KMS-11 (cell line): ENCODE measurements at regions not wholly inside any gene's neighbourhood (a gene's known extent, or its start where the extent isn't known, plus 50 kb on each side); places are given as distances from the start of the nearest gene placed in this dataset.

ENCODE experiments used
- H2AFZ ChIP-seq: fragments of 200-600 bp; sonication (generic); 2 replicates; pipeline ENCODE4 v1.6.1; 2016; ENCODE audit warnings: antibody characterized with exemption, mixed run types, low read depth
- H3K27ac ChIP-seq: fragments of 200-600 bp; sonication (generic); 2 replicates; pipeline ENCODE4 v1.6.1; 2016; ENCODE audit warnings: mild to moderate bottlenecking, mixed run types
- H3K27me3 ChIP-seq: fragments of 200-600 bp; sonication (generic); 2 replicates; pipeline ENCODE4 v1.6.1; 2017; ENCODE audit warnings: mild to moderate bottlenecking, low read depth, mixed run types, moderate library complexity; ENCODE audit not compliant: insufficient read depth
- H3K36me3 ChIP-seq: fragments of 200-600 bp; sonication (generic); 2 replicates; pipeline ENCODE4 v1.6.1; 2017; ENCODE audit warnings: mild to moderate bottlenecking, mixed run types; ENCODE audit not compliant: insufficient read depth
- H3K4me1 ChIP-seq: fragments of 200-600 bp; sonication (generic); 2 replicates; pipeline ENCODE4 v1.6.1; 2016; ENCODE audit warnings: mild to moderate bottlenecking, low read depth, mixed run types; ENCODE audit not compliant: poor library complexity, severe bottlenecking
- H3K4me2 ChIP-seq: fragments of 200-600 bp; sonication (generic); 2 replicates; pipeline ENCODE4 v1.7.0; 2016; ENCODE audit warnings: mild to moderate bottlenecking, mixed run types
- H3K4me3 ChIP-seq: fragments of 200-600 bp; sonication (generic); IDR thresholded peaks from 2 replicates; pipeline ENCODE4 v1.6.1; 2017; ENCODE audit warnings: low read depth, low read length, mixed read lengths; ENCODE audit not compliant: insufficient read depth
- H3K79me2 ChIP-seq: fragments of 200-600 bp; sonication (generic); 2 replicates; pipeline ENCODE4 v1.6.1; 2016; ENCODE audit warnings: low read depth, mixed run types; ENCODE audit not compliant: insufficient read depth
- H3K9ac ChIP-seq: fragments of 200-600 bp; sonication (generic); 2 replicates; pipeline ENCODE4 v1.6.1; 2016; ENCODE audit warnings: mild to moderate bottlenecking, mixed run types
- H4K20me1 ChIP-seq: fragments of 200-600 bp; sonication (generic); 2 replicates; pipeline ENCODE4 v1.6.1; 2016; ENCODE audit warnings: mild to moderate bottlenecking, mixed run types; ENCODE audit not compliant: insufficient read depth
- TF ChIP-seq, protein P1 (sequence below): fragments of 200-600 bp; sonication (generic); conservative IDR thresholded peaks from 2 replicates; pipeline ENCODE4 v1.6.1; 2017; ENCODE audit warnings: low read depth, mild to moderate bottlenecking, antibody characterized with exemption, low read length, moderate library complexity, mixed read lengths

DNA sequence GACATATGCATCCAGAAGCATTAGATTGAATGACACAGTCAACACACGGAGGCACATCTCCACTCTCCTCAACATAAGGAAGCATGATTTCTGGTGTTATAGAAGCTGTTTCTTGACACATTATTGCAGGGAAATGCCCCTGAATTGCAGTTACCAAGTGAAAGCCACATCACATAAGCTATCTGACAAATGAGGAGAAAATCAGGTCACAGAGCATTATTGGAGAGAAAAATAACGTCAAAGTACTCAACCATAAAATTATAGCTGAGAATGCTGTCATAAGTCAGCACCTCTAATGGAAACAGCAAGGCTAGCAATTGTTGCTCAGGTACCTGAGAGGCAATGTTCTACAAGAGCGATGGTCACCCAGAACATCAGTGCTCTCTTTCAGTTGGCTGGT is 169.9 kb upstream of the PALMD start:
- H2AFZ ChIP-seq: no peak overlapping the region
- H3K36me3 ChIP-seq: no peaks in the 10 kb centered on the region
- no peak overlapping the region for H3K9ac ChIP-seq
- no peaks in the 10 kb centered on the region for H3K27me3 ChIP-seq
- H3K4me1 ChIP-seq: no peaks in the 10 kb centered on the region
- TF ChIP-seq, protein P1, sequence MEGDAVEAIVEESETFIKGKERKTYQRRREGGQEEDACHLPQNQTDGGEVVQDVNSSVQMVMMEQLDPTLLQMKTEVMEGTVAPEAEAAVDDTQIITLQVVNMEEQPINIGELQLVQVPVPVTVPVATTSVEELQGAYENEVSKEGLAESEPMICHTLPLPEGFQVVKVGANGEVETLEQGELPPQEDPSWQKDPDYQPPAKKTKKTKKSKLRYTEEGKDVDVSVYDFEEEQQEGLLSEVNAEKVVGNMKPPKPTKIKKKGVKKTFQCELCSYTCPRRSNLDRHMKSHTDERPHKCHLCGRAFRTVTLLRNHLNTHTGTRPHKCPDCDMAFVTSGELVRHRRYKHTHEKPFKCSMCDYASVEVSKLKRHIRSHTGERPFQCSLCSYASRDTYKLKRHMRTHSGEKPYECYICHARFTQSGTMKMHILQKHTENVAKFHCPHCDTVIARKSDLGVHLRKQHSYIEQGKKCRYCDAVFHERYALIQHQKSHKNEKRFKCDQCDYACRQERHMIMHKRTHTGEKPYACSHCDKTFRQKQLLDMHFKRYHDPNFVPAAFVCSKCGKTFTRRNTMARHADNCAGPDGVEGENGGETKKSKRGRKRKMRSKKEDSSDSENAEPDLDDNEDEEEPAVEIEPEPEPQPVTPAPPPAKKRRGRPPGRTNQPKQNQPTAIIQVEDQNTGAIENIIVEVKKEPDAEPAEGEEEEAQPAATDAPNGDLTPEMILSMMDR: no peak
- H3K79me2 ChIP-seq: no peaks in the 10 kb centered on the region
- H3K4me3 ChIP-seq: no peak overlapping the region
- H4K20me1 ChIP-seq: no peaks in the 10 kb centered on the region
- H3K4me2 ChIP-seq: no peak overlapping the region
- no peak overlapping the region for H3K27ac ChIP-seq

DNA sequence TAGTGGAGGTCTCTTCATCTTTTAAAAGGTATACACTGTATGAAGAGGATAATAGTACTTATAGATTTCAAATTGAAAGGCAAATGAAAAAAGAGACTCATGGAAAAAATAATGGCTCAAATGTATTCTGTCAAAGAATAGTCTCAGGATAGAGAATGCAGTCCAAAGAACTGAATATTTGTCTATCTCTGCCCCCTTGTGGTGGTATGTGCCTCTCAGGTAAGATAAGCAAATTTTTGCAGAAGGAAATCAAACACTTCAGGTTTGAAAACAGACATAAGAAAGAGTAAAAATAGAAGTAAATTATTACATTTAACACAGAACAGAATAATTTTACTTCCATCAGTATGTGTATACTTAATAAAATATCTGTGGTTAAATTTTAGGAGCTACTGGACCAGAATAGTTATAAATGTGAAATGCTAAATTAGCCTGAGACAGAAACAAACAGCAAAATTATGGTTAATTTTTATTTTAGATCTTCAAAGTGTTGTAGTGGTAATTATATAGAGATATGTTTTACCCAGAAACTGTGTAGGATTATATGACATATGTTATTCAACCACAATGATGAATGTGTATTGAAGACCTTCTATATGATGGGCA is 164.4 kb upstream of the PALMD start:
- no peaks in the 10 kb centered on the region for H3K79me2 ChIP-seq
- no peaks in the 10 kb centered on the region for H3K27me3 ChIP-seq
- no peaks in the 10 kb centered on the region for H4K20me1 ChIP-seq
- no peak overlapping the region for H2AFZ ChIP-seq
- TF ChIP-seq, protein P1: peak; percentile 72
- H3K4me1 ChIP-seq: no peaks in the 10 kb centered on the region
- H3K36me3 ChIP-seq: no peaks in the 10 kb centered on the region
- no peak overlapping the region for H3K4me2 ChIP-seq
- no peak overlapping the region for H3K27ac ChIP-seq
- H3K4me3 ChIP-seq: no peak overlapping the region
- no peak overlapping the region for H3K9ac ChIP-seq

DNA sequence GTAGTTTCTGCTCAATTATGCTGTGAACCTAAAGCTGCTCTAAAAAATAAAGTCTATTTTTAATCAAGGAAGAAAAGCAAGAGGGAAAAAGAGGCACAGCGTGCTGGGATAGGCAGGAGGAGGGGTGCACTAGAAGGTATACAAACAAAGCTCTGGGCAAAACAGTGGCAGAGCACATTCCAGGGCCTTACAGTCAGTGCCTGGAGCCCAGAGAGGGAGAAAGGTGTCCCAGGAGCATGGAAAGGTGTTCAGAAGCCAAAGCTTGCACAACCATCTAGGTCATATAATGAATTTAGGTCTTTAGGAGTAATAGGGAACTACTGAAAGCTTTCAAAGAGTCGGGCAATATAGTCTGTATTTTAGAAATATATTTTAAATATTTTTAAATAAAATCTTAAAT is 163.6 kb upstream of the PALMD start:
- Histone ChIP-seq H4K20me1 (no peaks in the 10 kb centered on the region), H3K9ac (no peak overlapping the region), H3K36me3 (no peaks in the 10 kb centered on the region), H3K79me2 (no peaks in the 10 kb centered on the region), H2AFZ (no peak overlapping the region), H3K27me3 (no peaks in the 10 kb centered on the region), H3K4me3 (no peak overlapping the region), H3K27ac (no peak overlapping the region), H3K4me2 (no peak overlapping the region), H3K4me1 (no peaks in the 10 kb centered on the region)
- TF ChIP-seq, protein P1: no peak

DNA sequence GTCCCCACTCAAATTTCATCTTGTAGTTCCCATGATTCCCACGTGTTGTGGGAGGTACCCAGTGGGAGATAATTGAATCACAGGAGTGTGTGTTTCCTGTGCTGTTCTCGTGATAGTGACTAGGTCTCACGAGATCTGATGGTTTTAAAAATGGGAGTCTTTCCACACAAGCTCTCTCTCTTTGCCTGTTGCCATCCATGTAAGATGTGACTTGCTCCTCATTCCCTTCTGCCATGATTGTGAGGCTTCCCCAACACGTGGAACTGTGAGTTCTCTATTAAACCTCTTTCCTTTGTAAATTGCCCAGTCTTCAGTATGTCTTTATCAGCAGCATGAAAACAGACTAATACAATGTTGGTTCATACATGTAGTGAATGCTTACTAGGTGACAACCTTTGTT is 163.2 kb upstream of the PALMD start:
- Histone ChIP-seq H3K79me2 (no peaks in the 10 kb centered on the region), H3K36me3 (no peaks in the 10 kb centered on the region), H3K4me1 (no peaks in the 10 kb centered on the region), H3K4me2 (no peak overlapping the region), H2AFZ (no peak overlapping the region), H3K4me3 (no peak overlapping the region), H3K27ac (no peak overlapping the region), H3K27me3 (no peaks in the 10 kb centered on the region), H4K20me1 (no peaks in the 10 kb centered on the region), H3K9ac (no peak overlapping the region)
- TF ChIP-seq, protein P1: no peak
